MCF 10A (cell line): ENCODE measurements at regions not wholly inside any gene's neighbourhood (a gene's known extent, or its start where the extent isn't known, plus 50 kb on each side); places are given as distances from the start of the nearest gene placed in this dataset.

Experiments used
- BruUV-seq: library from RNA; stranded (reverse); fragments of 400-500 nt; replicated peaks from 2 replicates; lab custom pipeline; 2021; lab: Mats Ljungman, UMichigan
- CTCF ChIA-PET: fragments of 300-600 bp; sonication (Branson Sonifier 250); formaldehyde crosslinking; extraction: SDS; loops from one replicate; lab custom pipeline; 2021; ENCODE audit warnings: antibody characterized with exemption, inconsistent platforms; lab: Yijun Ruan, JAX
- POLR2A ChIA-PET: fragments of 300-600, 350-650 bp; sonication (Branson Sonifier 250); formaldehyde crosslinking; extraction: SDS; loops from one replicate; lab custom pipeline; 2020; ENCODE audit warnings: antibody characterized with exemption, inconsistent platforms; lab: Yijun Ruan, JAX
- DNase-seq: peaks from one replicate; pipeline ENCODE4 v3.0.0-alpha.2; 2018; ENCODE audit not compliant: unreplicated experiment
- H3K27ac Mint-ChIP-seq: one replicate; pipeline ENCODE4 v1.8.0; 2022; ENCODE audit warnings: mild to moderate bottlenecking, low read depth, mixed read lengths; ENCODE audit not compliant: unreplicated experiment
- H3K27me3 Mint-ChIP-seq: one replicate; pipeline ENCODE4 v1.8.0; 2022; ENCODE audit warnings: mixed read lengths; ENCODE audit not compliant: insufficient read depth, unreplicated experiment
- H3K36me3 Mint-ChIP-seq: one replicate; pipeline ENCODE4 v1.8.0; 2022; ENCODE audit warnings: mild to moderate bottlenecking, moderate library complexity, mixed read lengths; ENCODE audit not compliant: insufficient read depth, unreplicated experiment
- H3K4me1 Mint-ChIP-seq: one replicate; pipeline ENCODE4 v1.8.0; 2022; ENCODE audit warnings: mixed read lengths; ENCODE audit not compliant: insufficient read depth, unreplicated experiment
- H3K4me3 Mint-ChIP-seq: one replicate; pipeline ENCODE4 v1.8.0; 2022; ENCODE audit warnings: mild to moderate bottlenecking, moderate library complexity, mixed read lengths; ENCODE audit not compliant: unreplicated experiment
- H3K9me3 Mint-ChIP-seq: one replicate; pipeline ENCODE4 v1.8.0; 2022; ENCODE audit warnings: mixed read lengths; ENCODE audit not compliant: unreplicated experiment
- intact Hi-C: fragments of 100-400 bp; cut with micrococcal nuclease; formaldehyde crosslinking; loops from 2 replicates; pipeline ENCODE4 v1.14.1; 2022
- TF ChIP-seq, protein P1 (sequence below): fragments of 200-600 bp; IDR thresholded peaks from one replicate; pipeline ENCODE4 v1.8.0; 2022; ENCODE audit warnings: antibody characterized with exemption, mild to moderate bottlenecking; ENCODE audit not compliant: unreplicated experiment

DNA sequence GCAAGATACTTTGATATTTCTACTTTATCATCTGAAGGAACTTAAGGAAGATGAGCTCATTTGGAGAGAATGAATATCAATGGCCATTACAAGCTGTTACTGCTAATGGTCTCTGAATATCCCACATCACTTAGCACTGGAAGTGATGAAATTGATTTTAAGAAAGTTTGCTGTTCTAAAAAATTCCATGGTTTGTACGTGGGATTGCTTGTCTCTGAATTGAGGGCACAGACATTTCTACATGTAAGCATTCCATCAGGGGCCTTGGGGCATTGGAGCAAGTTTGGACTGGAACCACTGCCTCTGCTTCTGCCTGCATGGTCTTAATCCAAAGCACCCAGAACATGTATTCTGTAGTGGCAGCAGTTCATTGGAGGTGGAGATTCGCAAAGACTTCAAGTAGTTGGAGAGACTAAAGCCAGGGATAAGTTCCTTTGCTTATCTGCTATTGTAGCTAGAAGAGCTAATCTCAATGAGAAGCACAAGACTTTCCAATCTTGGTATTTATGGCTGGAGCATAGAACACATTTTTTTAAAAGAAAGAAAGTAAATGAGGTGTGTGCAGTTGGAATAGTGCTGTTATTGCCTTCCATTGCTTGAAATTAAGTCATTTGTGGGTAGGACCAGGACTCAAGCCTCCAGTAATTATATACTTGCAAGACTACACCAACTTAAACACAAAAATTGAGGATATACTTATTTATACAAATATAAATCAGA lies 424.2 kb downstream of the SPATA31D1 start:
- Mint-ChIP-seq H3K27me3 (no peaks in the 10 kb centered on the region), H3K4me1 (peaks cover 8% of the 10 kb centered on the region), H3K27ac (no peak overlapping the region), H3K4me3 (no peak overlapping the region), H3K36me3 (peaks cover 7% of the 10 kb centered on the region), H3K9me3 (no peaks in the 10 kb centered on the region)
- no TSS peak for BruUV-seq
- ChIA-PET POLR2A (no interaction called here), CTCF (interaction anchor here (0.7 to 1.3 kb wide), 3 partner anchors 45 to 196 kb away, joined by 3 to 4 read pairs (median 4); no protein-coding TSS in a partner anchor)
- intact Hi-C loops, result no loop called here
- DNase-seq, result no peak
- TF ChIP-seq, protein P1, sequence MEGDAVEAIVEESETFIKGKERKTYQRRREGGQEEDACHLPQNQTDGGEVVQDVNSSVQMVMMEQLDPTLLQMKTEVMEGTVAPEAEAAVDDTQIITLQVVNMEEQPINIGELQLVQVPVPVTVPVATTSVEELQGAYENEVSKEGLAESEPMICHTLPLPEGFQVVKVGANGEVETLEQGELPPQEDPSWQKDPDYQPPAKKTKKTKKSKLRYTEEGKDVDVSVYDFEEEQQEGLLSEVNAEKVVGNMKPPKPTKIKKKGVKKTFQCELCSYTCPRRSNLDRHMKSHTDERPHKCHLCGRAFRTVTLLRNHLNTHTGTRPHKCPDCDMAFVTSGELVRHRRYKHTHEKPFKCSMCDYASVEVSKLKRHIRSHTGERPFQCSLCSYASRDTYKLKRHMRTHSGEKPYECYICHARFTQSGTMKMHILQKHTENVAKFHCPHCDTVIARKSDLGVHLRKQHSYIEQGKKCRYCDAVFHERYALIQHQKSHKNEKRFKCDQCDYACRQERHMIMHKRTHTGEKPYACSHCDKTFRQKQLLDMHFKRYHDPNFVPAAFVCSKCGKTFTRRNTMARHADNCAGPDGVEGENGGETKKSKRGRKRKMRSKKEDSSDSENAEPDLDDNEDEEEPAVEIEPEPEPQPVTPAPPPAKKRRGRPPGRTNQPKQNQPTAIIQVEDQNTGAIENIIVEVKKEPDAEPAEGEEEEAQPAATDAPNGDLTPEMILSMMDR, result no peak

DNA sequence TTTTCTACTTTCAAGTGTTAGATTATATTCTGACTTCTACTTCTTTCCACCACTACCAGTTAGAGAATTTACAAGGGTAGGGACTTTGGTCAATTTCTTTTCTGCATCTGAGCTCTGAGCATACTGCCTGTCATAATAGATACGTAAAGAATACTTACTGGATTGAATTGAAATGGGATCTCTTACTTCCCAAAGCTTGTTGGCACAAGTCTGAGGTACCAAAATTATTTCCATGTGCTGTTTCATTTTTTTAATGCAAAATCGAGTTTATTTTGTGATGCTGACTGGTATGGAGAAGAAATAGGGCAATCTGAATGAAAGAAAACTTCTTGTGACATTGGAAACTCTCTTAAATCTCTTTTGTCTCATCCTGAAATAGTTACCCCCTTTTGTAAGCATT lies 428.9 kb downstream of the SPATA31D1 start:
- DNase-seq, result no peak
- no peaks in the 10 kb centered on the region for H3K27me3 Mint-ChIP-seq
- no peak overlapping the region for H3K4me3 Mint-ChIP-seq
- TF ChIP-seq, protein P1, result no peak
- intact Hi-C loops, result no loop called here
- H3K27ac Mint-ChIP-seq, result no peak overlapping the region
- H3K9me3 Mint-ChIP-seq, result no peaks in the 10 kb centered on the region
- ChIA-PET CTCF (no interaction called here), POLR2A (no interaction called here)
- no TSS peak for BruUV-seq
- H3K36me3 Mint-ChIP-seq, result no peaks in the 10 kb centered on the region
- H3K4me1 Mint-ChIP-seq, result no peaks in the 10 kb centered on the region

GRCh38 chr9:82418334-82418733 lies 429.8 kb downstream of the SPATA31D1 start:
- intact Hi-C loops, result no loop called here
- H3K4me1 Mint-ChIP-seq, result no peaks in the 10 kb centered on the region
- H3K36me3 Mint-ChIP-seq, result no peaks in the 10 kb centered on the region
- CTCF ChIA-PET, result no interaction called here
- no peaks in the 10 kb centered on the region for H3K9me3 Mint-ChIP-seq
- H3K27me3 Mint-ChIP-seq, result no peaks in the 10 kb centered on the region
- POLR2A ChIA-PET, result no interaction called here
- no peak overlapping the region for H3K4me3 Mint-ChIP-seq
- peak; percentile 11 for DNase-seq
- BruUV-seq, result no TSS peak
- TF ChIP-seq, protein P1, result no peak
- H3K27ac Mint-ChIP-seq, result no peak overlapping the region

GRCh38 chr9:82419696-82420486 lies 431.3 kb downstream of the SPATA31D1 start:
- ChIA-PET CTCF (no interaction called here), POLR2A (no interaction called here)
- no peaks in the 10 kb centered on the region for H3K27me3 Mint-ChIP-seq
- H3K4me3 Mint-ChIP-seq, result no peak overlapping the region
- no peaks in the 10 kb centered on the region for H3K4me1 Mint-ChIP-seq
- no peak overlapping the region for H3K27ac Mint-ChIP-seq
- intact Hi-C loops, result no loop called here
- no peak for DNase-seq
- no TSS peak for BruUV-seq
- no peaks in the 10 kb centered on the region for H3K9me3 Mint-ChIP-seq
- H3K36me3 Mint-ChIP-seq, result no peaks in the 10 kb centered on the region
- TF ChIP-seq, protein P1, result no peak
